ENCODE measurements at regions not wholly inside any gene's neighbourhood (a gene's known extent, or its start where the extent isn't known, plus 50 kb on each side); places are given as distances from the start of the nearest gene placed in this dataset.
"Not testable (repeated sequence)": the region's sequence is repeated elsewhere in the genome, so short reads cannot be mapped to it uniquely, and the experiment has no call there.

DNA sequence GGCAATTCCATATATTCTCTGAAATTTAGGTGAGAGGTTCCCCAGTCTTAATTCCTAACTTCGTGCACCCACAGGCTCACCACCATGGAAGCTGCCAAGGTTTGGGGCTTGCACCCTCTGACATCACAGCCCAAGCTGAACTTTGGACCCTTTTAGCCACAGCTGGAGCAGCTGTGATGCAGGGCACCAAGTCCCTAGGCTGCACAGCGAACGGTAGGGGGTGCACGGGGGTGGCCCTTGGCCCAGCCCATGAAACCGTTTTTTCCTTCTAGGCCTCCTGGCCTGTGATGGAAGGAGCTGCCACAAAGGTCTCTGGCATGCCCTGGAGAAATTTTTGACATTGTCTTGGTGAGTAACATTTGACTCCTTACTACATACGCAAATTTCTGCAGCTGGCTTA, 251.9 kb upstream of the GRM3 start:
- no peaks in the 10 kb centered on the region for H3K4me1 Mint-ChIP-seq (ENCODE audit: low read depth)

GRCh38 chr7:86375602-86376001, 268.1 kb upstream of the GRM3 start:
- not testable (repeated sequence) for H3K36me3 Mint-ChIP-seq (ENCODE audit: low read depth); H3K4me1 Mint-ChIP-seq (ENCODE audit: low read depth); H3K27ac Mint-ChIP-seq (ENCODE audit: unreplicated experiment); H3K27me3 Mint-ChIP-seq (ENCODE audit: low read depth); H3K4me3 Mint-ChIP-seq (ENCODE audit: unreplicated experiment)
- peak; percentile 27 for DNase-seq (ENCODE audit: low spot score)
- peaks cover 31% of the 10 kb centered on the region for H3K9me3 Mint-ChIP-seq (ENCODE audit: low read depth)

More for the DNA sequence above, 251.9 kb upstream of the GRM3 start:
- no peak for TF ChIP-seq CTCF (IDR thresholded peaks at IDR 0.05)
- Mint-ChIP-seq H3K36me3 (ENCODE audit: low read depth) (no peaks in the 10 kb centered on the region), H3K27me3 (ENCODE audit: low read depth) (peaks cover 11% of the 10 kb centered on the region), H3K27ac (ENCODE audit: unreplicated experiment) (no peak overlapping the region), H3K9me3 (ENCODE audit: low read depth) (peaks cover 4% of the 10 kb centered on the region), H3K4me3 (ENCODE audit: unreplicated experiment) (no peak overlapping the region)
- no peak for DNase-seq (ENCODE audit: low spot score)

DNA sequence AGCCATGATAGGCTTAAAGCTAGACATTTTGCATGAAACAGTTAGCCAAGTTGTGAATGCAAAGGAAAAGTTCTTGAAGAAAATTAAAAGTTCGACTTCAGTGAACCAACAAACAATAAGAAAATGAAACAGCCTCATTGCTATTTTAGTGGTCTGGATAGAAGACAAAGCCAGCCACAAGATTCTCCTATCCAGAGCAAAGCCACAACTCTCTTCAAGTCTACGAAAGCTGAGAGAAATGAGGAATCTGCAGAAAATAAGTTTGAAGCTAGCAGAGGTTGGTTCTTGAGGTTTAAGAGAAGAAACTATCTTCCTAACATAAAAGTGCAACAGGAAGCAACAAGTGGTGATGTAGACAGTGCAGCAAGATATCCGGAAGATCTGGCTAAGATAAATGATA, 271.4 kb upstream of the GRM3 start:
- no peaks in the 10 kb centered on the region for H3K36me3 Mint-ChIP-seq (ENCODE audit: low read depth)
- H3K9me3 Mint-ChIP-seq (ENCODE audit: low read depth): peaks cover 14% of the 10 kb centered on the region

GRCh38 chr7:86366946-86367345, 276.8 kb upstream of the GRM3 start:
- no peak for DNase-seq (ENCODE audit: low spot score)
- Mint-ChIP-seq H3K4me1 (ENCODE audit: low read depth) (no peaks in the 10 kb centered on the region), H3K36me3 (ENCODE audit: low read depth) (no peaks in the 10 kb centered on the region), H3K4me3 (ENCODE audit: unreplicated experiment) (no peak overlapping the region), H3K27ac (ENCODE audit: unreplicated experiment) (no peak overlapping the region), H3K27me3 (ENCODE audit: low read depth) (peaks cover 2% of the 10 kb centered on the region), H3K9me3 (ENCODE audit: low read depth) (peaks cover under 1% of the 10 kb centered on the region)
- no peak for TF ChIP-seq CTCF (IDR thresholded peaks at IDR 0.05)

More for the DNA sequence above, 271.4 kb upstream of the GRM3 start:
- DNase-seq (ENCODE audit: low spot score): no peak
- no peak overlapping the region for H3K27ac Mint-ChIP-seq (ENCODE audit: unreplicated experiment)
- TF ChIP-seq CTCF (IDR thresholded peaks at IDR 0.05): no peak
- H3K4me1 Mint-ChIP-seq (ENCODE audit: low read depth): no peaks in the 10 kb centered on the region
- H3K27me3 Mint-ChIP-seq (ENCODE audit: low read depth): no peaks in the 10 kb centered on the region
- H3K4me3 Mint-ChIP-seq (ENCODE audit: unreplicated experiment): no peak overlapping the region

DNA sequence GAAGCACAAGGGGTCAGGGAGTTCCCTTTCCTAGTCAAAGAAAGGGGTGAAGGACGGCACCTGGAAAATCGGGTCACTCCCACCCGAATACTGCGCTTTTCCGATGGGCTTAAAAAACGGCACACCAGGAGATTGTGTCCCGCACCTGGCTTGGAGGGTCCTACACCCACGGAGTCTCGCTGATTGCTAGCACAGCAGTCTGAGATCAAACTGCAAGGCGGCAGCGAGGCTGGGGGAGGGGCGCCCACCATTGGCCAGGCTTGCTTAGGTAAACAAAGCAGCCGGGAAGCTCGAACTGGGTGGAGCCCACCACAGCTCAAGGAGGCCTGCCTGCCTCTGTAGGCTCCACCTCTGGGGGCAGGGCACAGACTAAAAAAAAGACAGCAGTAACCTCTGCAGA, 303.3 kb upstream of the GRM3 start:
- not testable (repeated sequence) for H3K4me1 Mint-ChIP-seq (ENCODE audit: low read depth); H3K9me3 Mint-ChIP-seq (ENCODE audit: low read depth); H3K27ac Mint-ChIP-seq (ENCODE audit: unreplicated experiment); H3K27me3 Mint-ChIP-seq (ENCODE audit: low read depth); DNase-seq (ENCODE audit: low spot score); H3K36me3 Mint-ChIP-seq (ENCODE audit: low read depth)
- H3K4me3 Mint-ChIP-seq (ENCODE audit: unreplicated experiment): peak overlapping the region; percentile 68

DNA sequence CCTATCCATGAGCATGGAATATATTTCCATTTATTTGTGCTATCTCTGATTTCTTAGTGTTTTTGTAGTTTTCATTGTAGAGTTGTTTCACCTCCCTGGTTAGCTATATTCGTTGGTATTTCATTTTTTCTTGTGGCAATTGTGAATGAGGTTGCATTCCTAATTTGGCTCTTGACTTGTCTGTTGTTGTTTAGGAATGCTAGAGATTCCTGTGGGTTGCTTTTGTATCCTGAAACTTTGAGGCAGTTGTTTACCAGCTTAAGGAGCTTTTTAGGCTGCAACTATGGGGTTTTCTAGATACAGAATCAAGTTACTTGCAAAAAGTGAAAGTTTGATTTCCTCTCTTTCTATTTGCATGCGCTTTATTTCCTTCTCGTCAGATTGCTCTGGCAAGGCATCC, 304.7 kb upstream of the GRM3 start:
- peaks cover 1% of the 10 kb centered on the region for H3K27me3 Mint-ChIP-seq (ENCODE audit: low read depth)
- H3K36me3 Mint-ChIP-seq (ENCODE audit: low read depth): no peaks in the 10 kb centered on the region
- no peaks in the 10 kb centered on the region for H3K4me1 Mint-ChIP-seq (ENCODE audit: low read depth)
- no peak overlapping the region for H3K27ac Mint-ChIP-seq (ENCODE audit: unreplicated experiment)
- no peak for DNase-seq (ENCODE audit: low spot score)
- peaks cover 4% of the 10 kb centered on the region for H3K9me3 Mint-ChIP-seq (ENCODE audit: low read depth)
- TF ChIP-seq CTCF (IDR thresholded peaks at IDR 0.05): no peak
- H3K4me3 Mint-ChIP-seq (ENCODE audit: unreplicated experiment): no peak overlapping the region
